H4 (cell line): ENCODE measurements at regions not wholly inside any gene's neighbourhood (a gene's known extent, or its start where the extent isn't known, plus 50 kb on each side); places are given as distances from the start of the nearest gene placed in this dataset.
"Not testable (repeated sequence)": the region's sequence is repeated elsewhere in the genome, so short reads cannot be mapped to it uniquely, and the experiment has no call there.

Experiments used
- DNase-seq: peaks from one replicate; pipeline ENCODE4 v3.0.0-alpha.2; 2015; ENCODE audit warnings: low spot score

DNA sequence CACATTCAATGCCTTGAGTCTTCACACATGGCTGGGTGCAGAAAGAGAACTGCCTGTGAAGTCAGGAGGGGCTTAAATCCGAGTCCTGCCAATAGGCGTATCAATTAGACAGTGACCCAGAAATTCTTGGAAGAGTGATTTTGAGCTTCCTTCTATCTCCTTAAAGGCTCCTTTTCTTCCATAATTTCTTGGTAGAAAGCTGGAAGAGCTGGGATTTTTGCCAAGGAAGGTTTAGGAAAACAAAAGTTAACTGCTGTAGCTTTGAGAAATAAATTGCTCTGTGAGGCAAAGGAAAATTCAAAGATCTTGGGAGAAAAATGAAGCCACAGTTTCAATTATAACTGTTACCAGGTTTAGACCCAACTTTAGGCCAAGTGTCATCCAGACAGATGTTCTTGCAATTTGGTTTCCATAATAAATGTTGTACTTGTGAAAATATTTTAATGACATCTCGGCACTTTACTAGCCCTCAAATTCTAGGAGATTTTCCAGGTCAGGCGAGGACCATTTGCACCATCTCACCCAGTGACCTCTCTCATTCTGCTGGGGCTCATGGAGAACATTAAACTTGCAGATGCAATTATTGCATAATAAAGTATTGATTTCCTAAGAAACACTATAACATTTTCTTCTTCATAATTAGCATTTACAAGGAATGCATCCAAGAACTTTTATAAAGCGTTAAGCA is 329.7 kb upstream of the MEIS1 start:
- no peak for DNase-seq

DNA sequence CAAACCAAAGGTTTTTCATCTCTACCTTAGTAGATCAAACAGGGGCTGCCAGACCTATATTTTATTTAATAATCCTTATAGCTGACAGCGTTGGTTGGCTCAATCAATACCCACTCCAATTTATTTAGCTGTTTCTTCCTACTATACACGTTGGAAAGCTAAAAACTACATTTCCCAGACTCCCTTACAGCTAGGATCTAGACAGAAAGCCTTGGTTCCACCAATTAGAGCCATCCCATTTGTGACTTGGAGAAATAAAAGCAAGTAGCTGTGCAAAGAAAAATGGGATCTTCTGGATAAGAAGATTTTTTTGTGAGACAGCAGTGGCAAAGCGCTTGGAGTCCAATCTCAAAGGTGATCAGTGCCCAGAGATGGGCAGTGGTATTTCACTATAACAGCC is 331.3 kb upstream of the MEIS1 start:
- DNase-seq = no peak

DNA sequence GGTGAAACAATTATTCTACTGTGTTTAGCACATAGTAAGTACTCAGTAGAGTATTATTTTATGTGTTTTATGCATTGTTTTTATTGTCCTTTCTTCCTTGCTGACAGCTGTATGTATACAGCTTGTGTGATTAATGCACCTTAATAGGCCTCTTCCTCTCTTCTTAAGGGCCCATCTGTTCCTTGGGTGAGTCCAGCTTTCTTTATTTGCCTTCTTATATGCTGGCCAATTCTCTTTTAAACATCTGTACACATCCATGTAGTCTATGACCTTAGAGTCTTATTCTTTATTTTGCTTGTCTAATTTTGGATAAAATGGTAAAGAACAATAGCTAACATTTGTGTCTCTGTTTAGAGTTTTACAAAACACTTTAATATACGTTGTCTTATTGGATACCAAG is 333.7 kb upstream of the MEIS1 start:
- no peak for DNase-seq

DNA sequence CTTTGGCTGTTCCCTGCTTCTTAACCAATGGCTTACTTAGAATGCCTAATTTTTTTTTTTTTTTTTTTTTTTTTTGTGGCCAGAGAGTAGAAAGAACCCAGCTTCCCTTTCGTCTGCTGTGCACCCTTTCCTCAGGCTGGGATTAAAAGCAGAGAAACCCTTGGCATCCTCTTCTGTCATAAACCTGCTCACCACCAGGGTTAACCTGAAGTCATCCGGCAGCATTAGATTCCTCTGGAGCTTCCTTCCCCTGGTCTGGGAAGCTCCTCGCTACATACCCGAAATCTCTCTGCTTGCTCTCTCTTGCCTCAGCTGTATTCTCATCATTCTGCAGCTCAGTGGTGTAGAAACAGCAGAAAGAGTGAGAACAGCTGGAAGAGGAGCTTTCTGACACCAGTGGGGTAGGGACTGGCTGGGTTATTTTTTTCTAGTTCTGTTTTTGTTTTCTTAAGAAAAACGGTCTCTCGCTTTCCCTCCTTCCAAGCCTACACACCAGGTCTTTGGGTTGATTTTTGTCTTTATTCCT is 339.0 kb upstream of the MEIS1 start:
- no peak for DNase-seq

DNA sequence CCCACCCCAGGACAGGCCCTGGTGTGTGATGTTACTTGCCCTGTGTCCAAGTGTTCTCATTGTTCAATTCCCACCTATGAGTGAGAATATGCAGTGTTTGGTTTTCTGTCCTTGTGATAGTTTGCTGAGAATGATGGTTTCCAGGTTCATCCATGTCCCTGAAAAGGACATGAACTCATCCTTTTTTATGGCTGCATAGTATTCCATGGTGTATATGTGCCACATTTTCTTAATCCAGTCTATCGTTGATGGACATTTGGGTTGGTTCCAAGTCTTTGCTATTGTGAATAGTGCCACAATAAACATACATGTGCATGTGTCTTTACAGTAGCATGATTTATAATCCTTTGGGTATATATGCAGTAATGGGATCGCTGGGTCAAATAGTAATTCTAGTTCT is 340.2 kb upstream of the MEIS1 start:
- not testable (repeated sequence) for DNase-seq

DNA sequence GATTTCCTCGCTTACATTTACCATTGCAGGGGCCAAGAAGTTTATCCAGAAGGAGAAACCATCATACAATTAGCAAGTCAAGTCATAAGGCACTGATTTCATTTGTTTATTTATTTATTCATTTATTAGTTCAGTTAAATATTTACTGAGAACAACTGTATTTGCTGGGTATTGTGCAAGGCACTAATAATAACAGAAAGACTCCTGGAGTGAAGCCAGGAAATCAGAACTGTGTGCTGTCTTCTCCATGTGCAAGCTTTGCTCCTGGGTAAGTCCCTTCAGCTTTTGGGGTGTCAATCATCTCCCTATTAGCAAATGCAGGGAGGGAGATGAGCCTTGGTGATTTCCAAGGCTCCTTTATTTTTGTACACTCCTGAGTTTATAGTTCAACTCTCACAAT is 341.6 kb upstream of the MEIS1 start:
- DNase-seq = no peak

DNA sequence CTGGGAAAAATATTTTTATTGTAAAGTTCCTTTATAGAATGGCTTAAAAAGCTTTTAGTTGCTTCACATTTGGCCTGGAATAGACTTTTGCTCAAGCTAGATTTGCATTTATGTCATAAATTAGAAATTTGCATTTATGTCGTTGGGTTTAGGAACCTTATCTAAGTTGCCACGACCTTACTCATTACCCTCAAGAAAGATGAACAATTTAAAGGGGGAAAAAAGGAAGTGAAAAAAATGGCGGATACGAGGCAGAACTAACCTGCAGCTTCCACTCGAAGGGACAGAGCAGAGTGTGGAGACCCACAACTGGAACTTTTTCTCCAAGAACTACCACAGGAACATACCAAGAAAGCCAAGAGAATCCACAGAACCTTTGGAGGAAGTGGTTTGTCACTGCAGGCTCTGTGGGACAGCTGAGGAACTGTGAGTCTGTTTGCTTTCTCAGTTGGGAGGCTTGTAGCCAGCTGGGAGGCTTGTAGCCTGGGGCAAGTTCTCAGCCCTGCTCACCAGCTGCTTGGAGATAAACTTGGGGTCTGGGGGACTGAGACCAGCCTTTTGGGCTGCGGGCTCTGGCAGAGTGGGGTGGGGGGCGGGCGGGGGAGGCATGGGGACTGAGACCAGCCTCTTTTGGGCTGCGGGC is 349.9 kb upstream of the MEIS1 start:
- no peak for DNase-seq

DNA sequence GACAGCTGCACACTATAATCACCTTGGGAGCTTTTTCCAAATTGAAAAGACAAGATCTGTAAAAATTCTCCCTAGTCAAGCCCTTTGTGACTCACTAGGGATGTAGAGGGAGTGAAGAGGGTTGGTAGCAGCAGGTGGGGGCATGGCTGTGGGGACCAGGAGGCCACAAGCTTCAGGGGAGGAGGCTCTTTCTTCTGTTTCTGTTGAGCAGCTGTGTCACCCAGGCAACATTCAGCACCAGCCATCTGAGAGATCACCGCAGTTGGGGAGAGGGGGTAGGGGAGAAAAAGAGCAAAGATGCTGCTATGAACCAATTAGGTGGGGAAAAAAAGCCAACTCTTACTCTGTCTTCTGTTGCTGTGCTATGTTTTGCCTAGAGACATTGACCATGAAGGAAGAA is 352.3 kb upstream of the MEIS1 start:
- no peak for DNase-seq

DNA sequence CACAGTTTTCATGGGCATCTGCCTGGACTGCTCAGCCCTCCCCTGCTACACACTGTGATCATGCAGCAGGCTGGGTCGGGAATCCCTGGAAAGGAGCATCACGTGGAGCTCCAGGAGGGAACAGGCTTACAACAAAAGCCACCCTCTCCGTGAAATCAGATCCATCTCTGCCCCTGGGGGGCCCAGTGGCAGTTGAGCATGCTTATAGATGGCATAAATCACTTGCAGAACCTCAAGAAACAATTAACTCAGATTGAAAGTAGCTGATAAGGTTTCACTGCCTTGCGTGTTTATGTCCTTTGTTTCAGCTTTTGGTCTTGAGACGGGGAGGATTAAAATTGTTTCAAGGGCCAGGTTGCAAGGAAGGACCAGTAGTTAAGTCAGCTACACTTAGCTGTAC is 354.8 kb upstream of the MEIS1 start:
- DNase-seq = no peak

DNA sequence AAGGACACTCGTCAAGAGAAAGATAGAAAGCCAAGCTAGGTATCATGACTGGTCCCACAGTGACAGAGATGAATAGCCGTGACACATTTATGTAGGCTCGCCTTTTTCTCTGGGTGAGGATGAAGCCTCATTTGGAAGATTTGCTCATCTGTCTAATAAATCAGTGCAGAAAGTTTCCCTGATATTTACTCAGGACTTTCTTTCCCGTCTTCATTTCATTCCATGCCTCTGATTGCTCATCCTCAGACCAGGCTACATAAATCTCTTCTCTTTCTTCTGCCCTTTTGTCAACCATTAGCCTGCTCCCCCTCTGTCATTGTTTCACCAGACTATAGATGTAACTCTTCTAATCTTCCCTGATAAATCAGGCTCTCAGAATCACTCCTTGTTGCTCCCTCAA is 361.8 kb upstream of the MEIS1 start:
- no peak for DNase-seq

DNA sequence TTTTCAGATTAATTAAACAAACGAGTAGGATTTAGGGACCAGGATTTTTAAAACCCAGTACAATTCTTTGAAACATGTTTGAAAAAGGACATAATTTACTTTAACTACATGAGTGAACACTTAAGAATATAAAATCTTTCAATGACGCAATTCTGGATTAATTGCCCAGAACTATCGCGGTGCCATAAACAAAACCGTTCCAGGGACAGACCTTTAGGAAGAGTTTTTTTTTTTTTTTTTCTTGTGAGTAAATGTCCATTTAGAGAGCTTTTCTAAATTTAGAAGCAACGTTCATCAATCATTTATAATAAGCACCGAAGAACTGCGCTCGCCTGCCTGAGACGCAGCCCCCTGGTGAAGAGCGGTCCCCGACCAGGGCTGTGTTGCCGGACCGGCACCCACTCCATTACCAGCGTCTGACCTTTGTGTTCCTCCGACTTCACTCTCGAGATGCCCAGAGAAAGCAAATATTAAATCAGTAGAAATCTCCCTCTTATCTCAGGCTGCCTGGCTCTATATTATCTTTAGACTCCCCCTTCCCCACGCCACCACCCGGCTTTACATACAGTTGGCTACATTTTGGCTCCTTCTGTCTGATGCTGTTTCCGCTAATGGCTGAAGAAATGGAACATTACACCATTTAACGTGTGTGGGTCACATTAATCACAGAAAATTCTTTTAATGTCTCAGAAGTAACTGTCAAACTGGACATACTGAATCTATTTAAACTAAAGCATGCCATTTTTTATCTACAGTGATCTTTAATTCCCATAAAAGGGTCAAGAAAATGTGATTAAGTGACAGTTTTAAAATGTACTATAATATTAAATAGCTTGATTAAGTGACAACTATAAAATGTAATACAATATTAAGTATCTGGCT is 364.0 kb upstream of the MEIS1 start:
- no peak for DNase-seq

DNA sequence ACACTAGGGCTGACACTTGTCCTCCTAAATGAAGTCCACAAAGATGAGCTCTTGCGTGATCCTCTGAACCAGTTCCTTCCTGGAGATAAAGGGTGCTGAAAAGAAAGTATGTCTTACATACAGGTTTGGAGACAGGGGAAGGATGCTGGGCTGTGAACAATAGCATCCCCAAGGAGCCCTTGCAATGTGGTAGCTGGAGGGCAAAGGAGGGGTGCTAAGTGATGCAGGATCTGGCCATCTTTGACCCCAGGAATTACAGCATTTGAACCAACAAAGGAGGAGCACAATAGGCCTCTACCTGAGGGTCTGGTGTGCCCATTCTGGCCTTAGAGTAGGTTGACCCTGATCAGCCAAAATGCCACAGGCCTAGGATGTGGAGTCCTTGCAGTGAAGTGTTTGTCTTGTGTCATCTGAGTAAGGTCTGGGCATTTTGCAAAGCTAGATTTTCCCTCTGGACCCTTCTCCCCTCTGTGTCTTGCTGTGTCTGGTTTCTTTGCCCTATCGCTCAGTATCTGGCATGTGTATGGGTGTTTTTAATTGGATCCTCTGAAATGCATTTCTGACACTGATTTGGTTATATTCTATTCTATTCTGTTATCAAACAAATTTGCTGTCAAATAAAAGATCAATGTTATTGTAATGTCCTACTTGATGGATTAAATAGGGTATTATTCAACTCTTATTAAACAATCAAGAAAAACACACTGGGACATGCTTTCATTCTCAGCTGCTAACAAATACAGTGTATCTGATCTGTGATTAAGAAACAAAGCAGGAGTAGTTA is 364.8 kb upstream of the MEIS1 start:
- DNase-seq = no peak

DNA sequence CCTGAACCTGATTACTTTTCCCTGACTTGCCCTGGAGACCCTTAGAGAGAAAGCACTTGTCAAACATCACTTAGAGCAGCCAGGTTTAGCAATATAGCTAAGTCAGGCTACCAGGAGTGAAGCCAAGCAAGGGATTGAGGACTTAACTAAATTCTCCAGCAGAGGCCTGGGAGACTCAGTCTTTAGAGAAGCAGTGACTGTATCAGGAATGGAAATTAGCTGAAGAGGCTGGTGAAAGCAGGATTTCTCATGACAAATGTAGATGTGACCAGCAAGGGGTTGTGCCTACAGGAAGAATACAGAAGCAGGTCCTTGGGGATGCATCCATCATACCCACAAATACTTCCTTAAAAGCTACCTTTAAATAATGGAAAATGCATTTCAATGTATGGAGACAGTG is 368.9 kb upstream of the MEIS1 start:
- no peak for DNase-seq

DNA sequence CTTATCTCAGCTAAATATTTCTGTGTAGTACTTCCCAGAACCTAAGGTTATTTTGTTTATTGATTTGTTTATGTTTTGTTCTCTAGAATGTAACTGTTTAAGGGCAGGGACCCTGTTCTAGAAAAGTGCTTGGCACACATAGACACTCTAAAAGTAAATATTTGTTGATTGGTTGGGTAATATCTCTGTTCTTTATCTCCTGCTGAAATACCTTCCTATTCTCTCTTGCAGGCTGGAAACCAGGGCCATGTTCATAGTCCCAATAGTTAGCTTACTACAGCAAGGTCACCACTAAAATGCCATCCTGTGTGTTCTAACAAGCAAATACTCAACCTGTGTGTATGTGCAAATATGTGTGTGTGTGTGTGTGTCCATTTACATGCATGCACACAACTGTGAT is 375.6 kb upstream of the MEIS1 start:
- no peak for DNase-seq

DNA sequence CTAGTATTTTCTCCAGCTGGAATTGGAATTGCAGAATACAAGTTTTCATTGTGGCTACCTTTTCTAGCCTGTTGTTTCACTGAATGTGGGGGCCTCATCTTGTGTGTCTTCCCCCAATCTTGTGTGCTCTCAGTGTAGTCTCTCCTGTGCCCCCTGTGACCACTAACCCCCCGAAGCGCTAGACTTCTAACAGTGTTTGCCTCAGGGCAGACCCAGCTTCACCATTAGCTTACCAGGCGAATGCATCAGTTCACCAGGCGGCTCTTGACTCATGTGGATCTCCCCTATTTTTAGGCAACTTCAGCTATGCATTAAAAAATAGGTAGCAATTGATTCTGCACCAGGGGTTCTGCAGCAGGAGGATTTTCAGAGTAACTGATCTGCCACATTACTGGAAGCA is 376.2 kb upstream of the MEIS1 start:
- no peak for DNase-seq

DNA sequence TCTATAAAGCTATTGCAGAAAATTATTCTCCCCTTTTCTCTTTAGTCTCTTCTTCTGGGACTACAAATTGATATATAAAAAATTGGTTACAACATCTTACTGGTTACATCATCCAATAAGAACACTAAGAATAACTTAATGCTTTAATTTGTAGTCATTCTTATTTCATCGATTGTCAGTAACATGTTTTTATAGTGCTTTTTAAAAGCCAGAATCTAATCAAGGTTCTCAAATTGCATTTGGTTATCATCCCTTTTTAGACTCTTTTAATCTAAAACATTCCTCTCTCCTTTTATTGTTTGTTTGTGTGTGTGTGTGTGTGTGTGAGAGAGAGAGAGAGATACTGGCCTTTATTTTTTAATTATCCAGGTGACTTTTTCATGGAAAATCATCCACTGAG is 377.1 kb upstream of the MEIS1 start:
- DNase-seq = no peak

DNA sequence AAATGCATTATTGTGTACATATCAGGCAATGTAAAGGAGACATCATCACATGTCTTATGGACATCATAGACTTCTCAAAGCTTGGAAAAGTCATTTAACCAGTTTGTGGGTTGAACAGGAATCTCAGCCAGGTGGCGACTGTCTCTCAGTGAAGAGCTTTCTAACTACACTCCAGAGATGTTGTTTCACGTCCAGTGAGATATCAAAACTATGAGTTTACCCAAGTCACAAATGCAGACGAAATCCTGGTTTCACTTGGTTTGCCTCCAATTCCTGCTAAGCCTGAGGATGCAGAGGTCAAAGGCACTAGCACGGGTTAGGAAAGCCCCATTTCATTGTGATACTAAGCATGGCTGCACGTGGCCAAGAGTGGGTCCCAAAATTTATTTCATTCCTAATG is 384.5 kb upstream of the MEIS1 start:
- DNase-seq = no peak

DNA sequence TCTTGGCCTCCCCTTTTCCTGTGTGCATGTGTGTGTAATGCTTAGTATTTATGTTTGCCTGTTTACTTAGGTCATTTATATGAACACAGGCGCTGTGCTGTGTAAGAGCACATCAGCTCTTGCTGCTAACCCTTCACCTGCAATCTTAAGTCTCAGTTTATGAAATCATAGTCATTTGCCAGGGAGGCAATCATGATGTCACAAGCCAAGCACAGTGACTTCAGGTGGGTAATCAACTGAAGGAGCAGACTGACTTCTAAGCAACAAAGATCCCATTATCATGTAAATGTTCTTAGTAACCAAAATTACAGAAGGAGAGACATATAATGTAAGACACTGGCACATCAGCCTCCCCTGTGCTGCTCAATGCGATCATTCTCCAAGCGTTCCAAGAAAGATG is 386.3 kb upstream of the MEIS1 start:
- DNase-seq = no peak

DNA sequence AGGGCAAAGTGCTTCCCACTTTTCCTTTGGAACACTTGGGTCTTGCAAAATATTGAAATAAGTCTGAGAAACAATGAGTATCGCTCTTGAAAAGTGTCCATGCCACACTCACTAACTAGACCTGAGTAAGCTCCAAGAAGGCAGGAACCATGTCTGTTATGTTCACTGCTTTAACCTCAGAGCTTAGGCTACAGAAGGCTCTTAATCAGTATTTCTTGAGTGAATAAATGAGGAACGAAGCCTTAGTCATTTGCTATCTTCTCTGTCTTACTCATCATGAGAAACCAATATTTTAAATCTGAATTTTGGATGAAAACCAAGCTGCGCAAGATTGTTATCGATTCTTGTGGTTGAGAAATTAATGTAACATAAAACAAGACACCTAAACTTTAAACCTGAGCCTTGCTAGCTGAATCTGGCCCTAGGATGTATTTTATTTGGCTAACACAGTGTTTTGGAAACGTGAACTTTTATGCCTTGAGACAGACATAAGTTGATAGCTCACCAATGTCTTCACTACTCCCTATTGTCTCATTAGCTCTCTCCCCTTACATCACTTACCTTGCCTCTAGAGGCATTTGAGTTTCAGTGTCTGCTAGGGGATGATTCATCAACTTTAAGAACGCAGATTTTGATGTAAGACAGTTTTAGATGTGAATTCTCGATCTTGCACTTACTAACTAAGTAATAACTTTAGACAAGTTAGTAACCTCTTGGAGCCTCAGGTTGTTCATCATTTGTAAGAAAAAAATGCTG is 392.8 kb upstream of the MEIS1 start:
- no peak for DNase-seq

DNA sequence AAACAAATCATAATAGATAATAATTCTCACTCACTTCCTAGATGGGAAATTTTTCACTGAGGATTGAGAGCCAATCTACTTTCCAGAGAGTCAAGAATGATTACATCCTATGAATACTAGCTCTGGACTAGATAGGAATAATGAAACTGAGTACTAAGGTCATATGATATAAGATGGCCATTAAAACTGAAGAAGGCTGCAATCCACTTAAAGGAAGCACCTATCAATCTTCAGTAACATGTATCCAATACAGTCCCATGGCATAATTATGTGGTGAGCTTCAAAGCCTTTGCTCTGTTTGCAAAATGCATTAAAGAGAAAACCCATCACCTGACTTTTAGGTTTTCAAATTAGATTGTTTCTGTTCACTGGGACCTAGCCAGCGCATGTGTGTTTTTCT is 398.0 kb upstream of the MEIS1 start:
- DNase-seq = no peak

DNA sequence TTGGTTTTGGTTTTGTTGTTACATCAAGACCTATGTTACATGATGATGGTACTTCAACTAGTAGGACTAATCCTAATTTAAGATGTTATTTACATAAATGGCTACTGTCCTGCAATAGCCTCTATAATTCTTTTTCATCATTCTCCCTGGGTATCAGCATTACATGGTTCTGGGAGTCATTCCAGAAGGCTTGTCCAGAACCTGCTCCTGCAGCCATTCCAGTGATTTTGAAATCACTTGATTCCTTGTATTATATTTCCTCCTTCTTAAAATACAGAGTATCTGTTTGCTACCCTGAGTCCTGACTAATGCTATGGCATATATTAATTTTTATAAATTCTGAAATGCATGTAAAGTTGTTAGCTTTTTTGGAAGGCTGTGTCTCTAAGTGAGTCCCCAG is 400.5 kb upstream of the MEIS1 start:
- no peak for DNase-seq
